Neuron (in vitro differentiated cells): ENCODE measurements at regions not wholly inside any gene's neighbourhood (a gene's known extent, or its start where the extent isn't known, plus 50 kb on each side); places are given as distances from the start of the nearest gene placed in this dataset.
"Not testable (repeated sequence)": the region's sequence is repeated elsewhere in the genome, so short reads cannot be mapped to it uniquely, and the experiment has no call there.

Experiments
- H2AFZ ChIP-seq: one replicate; pipeline ENCODE4 v1.6.1; 2013; ENCODE audit warnings: low read depth, mild to moderate bottlenecking, inconsistent platforms, low read length, moderate library complexity
- H3K27me3 ChIP-seq: one replicate; pipeline ENCODE4 v1.6.1; 2013; ENCODE audit warnings: low read length; ENCODE audit not compliant: insufficient read depth
- H3K36me3 ChIP-seq: one replicate; pipeline ENCODE4 v1.6.1; 2013; ENCODE audit warnings: low read length; ENCODE audit not compliant: insufficient read depth
- H3K4me1 ChIP-seq: one replicate; pipeline ENCODE4 v1.6.1; 2013; ENCODE audit warnings: low read length; ENCODE audit not compliant: insufficient read depth
- H3K4me3 ChIP-seq: 2 replicates; pipeline ENCODE4 v1.5.1; 2013; ENCODE audit warnings: mild to moderate bottlenecking, low read length, moderate library complexity
- H3K9me3 ChIP-seq: one replicate; pipeline ENCODE4 v1.6.1; 2013; ENCODE audit warnings: low read length

DNA sequence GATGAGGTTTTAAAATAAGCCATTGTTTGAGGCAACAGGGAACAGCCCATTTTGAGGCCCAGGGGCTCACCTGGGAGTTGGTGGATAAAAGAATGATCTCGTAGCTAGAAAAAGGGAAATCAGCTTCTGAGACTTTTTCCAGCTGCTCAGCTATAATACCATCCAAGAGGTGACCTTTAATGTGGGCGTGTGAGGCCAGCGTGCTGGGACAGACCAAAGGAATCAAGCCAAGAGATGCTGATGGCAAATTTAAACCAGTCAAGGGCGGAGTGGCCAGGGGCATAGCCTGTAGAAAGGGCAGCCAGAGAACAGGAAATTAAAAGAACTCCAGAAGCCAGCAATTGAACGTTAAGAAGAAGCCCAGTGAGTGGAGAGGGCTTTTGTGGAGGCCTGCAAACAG lies 132.6 kb downstream of the IER5 start:
- no peaks in the 10 kb centered on the region for H3K9me3 ChIP-seq
- no peak overlapping the region for H2AFZ ChIP-seq
- no peaks in the 10 kb centered on the region for H3K36me3 ChIP-seq
- peaks cover 2% of the 10 kb centered on the region for H3K4me1 ChIP-seq
- no peaks in the 10 kb centered on the region for H3K27me3 ChIP-seq
- no peak overlapping the region for H3K4me3 ChIP-seq

DNA sequence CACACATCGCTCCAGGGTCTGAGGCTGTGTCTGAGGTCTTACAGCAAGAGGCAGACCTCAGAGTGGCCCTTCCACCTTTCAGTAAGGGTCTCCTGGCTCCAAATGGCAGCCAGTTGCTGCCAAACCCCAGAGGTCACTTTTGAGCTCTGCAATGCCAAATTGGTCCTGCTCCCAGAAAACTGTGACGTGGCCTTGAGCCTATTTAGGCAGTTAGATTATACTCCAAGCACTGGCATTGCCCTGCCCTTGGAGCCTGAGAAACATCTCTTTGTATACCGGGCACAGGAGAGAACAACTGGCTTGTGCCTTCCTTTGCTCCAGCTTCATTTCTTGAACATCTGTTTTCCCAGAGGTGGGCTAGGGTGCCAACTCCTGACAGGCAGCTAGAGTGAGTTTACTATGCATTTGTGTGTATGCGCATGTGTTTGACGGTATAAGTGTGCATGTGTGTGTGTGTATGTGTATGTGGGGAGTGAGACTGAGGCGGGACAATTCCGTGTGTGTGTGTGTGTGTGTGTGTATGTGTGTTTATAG lies 134.5 kb downstream of the IER5 start:
- no peaks in the 10 kb centered on the region for H3K4me1 ChIP-seq
- H3K9me3 ChIP-seq = no peaks in the 10 kb centered on the region
- no peak overlapping the region for H2AFZ ChIP-seq
- H3K27me3 ChIP-seq = no peaks in the 10 kb centered on the region
- no peak overlapping the region for H3K4me3 ChIP-seq
- H3K36me3 ChIP-seq = no peaks in the 10 kb centered on the region

DNA sequence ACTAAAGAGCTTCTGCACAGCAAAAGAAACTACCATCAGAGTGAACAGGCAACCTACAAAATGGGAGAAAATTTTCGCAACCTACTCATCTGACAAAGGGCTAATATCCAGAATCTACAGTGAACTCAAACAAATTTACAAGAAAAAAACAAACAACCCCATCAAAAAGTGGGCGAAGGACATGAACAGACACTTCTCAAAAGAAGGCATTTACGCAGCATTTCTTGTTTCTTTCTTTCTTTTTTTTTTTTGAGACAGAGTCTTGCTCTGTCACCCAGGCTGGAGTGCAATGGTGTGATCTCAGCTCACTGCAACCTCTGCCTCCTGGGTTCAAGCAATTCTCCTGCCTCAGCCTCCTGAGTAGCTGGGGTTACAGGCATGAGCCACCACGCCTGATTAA lies 138.2 kb downstream of the IER5 start:
- not testable (repeated sequence) for H3K27me3 ChIP-seq, H3K4me3 ChIP-seq, H2AFZ ChIP-seq, H3K9me3 ChIP-seq, H3K36me3 ChIP-seq, H3K4me1 ChIP-seq

DNA sequence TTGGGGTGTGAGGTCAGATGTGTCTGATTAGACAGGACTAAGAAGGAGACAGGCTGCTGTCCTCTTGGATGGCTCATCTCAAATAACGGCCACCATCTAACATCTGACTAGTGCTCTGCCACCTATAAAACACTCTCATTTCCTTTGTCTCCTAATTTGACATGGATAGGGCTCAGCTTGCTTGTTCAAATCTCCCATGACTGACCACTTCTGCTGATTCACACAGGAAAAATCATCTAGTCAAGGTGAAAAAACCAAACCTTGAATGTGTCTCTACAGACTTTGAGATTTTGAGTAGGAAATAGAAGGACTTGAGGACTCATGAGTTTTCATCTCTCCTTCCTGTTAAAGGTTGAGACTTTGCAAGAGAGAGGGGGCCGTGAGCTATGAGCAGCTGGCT lies 150.6 kb downstream of the IER5 start:
- Histone ChIP-seq H2AFZ (no peak overlapping the region), H3K27me3 (no peaks in the 10 kb centered on the region), H3K9me3 (no peaks in the 10 kb centered on the region), H3K4me3 (no peak overlapping the region), H3K4me1 (no peaks in the 10 kb centered on the region), H3K36me3 (no peaks in the 10 kb centered on the region)

DNA sequence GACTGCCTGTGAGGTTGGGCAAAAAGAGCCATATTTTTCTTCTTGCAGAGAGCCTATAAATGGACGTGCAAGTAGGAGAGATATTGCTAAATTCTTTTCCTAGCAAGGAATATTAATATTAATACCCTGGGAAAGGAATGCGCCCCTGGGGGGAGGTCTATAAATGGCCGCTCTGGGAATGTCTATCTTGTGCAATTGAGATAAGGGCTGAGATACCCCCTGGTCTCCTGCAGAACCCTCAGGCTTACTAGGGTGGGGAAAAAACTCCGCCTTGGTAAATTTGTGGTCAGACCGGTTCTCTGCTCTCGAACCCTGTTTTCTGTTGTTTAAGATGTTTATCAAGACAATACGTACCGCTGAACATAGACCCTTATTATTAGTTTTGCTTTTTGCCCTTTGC lies 157.8 kb downstream of the IER5 start:
- H3K9me3 ChIP-seq, H2AFZ ChIP-seq: not testable (repeated sequence)

DNA sequence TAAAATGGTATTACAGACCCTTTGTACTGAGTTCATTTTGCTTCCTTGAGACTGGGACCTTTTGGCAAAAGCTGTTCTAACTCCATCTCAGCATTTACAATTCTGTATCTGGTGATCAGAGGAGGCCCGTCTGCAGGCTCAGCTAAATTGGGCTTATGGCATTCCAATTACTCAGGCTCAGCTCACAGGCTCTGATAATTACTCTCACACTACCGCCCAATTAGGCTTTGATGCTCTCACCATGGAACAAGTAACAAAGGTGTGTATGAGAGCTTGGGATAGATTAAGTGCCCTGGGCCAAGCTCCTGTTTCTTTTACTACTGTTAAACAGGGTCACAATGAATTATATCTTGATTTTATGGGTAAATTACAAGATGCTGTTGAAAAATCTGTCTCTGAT lies 159.9 kb downstream of the IER5 start:
- H3K36me3 ChIP-seq, H3K4me3 ChIP-seq, H3K4me1 ChIP-seq, H2AFZ ChIP-seq, H3K27me3 ChIP-seq, H3K9me3 ChIP-seq: not testable (repeated sequence)

More for the DNA sequence above, 157.8 kb downstream of the IER5 start:
- not testable (repeated sequence) for H3K36me3 ChIP-seq, H3K4me1 ChIP-seq, H3K4me3 ChIP-seq, H3K27me3 ChIP-seq

DNA sequence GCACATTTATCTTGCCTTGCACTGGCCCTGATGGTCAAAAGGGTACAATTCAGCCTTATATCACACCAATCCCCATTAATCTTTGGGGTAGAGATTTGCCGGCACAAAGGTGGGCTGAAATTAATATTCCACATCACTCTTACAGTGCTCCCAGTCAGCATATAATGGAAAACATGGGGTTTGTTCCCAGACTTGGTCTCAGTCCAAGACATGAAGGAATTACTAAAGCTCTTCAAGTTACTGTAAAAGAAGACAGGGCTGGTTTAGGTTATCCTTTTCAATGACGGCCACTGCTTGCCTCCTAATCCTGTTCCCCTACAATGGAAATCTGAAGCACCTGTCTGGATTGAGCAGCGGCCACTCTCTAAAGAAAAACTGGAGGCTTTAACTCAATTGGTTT lies 160.7 kb downstream of the IER5 start:
- no peak overlapping the region for H3K4me3 ChIP-seq
- no peak overlapping the region for H2AFZ ChIP-seq
- no peaks in the 10 kb centered on the region for H3K9me3 ChIP-seq
- H3K4me1 ChIP-seq = no peaks in the 10 kb centered on the region
- no peaks in the 10 kb centered on the region for H3K27me3 ChIP-seq
- no peaks in the 10 kb centered on the region for H3K36me3 ChIP-seq

DNA sequence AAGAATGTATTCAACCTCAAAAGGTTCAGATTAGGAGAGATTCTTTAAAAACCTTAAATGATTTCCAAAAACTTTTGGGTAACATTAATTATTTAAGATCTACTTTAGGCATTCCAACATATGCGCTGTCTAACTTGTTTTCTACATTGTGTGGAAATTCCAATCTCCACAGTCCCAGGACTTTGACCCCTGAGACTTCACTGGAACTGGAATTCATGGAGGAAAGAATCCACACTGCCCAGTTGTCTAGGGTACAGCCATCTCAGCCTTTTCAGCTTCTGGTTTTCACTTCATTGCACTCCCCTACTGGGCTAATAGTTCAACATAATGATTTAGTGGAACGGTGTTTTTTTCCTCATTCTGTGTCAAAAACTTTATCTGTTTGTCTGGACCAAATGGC lies 161.5 kb downstream of the IER5 start:
- H3K4me1 ChIP-seq = no peaks in the 10 kb centered on the region
- no peaks in the 10 kb centered on the region for H3K9me3 ChIP-seq
- no peaks in the 10 kb centered on the region for H3K36me3 ChIP-seq
- no peak overlapping the region for H2AFZ ChIP-seq
- H3K27me3 ChIP-seq = no peaks in the 10 kb centered on the region
- H3K4me3 ChIP-seq = no peak overlapping the region

DNA sequence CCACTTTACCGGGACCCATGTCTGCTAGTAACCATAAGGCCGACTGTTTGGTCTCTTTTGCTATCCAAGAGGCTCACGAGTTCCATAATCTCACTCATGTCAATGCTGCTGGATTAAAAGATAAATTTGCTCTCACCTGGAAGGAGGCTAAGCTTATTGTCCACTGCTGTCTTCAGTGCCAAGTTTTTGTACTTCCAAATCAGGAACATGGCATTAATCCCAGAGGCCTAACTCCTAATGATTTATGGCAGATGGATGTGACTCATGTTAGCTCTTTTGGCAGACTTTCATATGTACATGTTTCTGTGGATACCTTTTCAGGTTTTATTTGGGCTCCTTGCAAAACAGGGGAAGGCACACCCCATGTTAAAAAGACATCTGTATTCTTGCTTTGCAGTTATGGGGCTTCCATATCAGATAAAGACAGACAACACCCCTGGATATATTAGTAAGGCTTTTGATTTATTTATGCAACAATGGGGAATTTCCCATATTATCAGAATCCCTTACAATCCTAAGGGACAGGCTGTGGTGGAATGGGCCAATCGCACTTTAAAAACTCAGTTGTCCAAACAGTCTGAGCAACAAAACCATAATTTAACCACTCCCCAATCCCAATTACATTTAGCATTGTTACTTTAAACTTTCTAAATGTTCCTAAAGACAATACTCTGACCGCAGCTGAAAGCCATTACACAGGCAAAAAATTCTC lies 162.7 kb downstream of the IER5 start:
- H3K9me3 ChIP-seq = no peaks in the 10 kb centered on the region
- H3K36me3 ChIP-seq = no peaks in the 10 kb centered on the region
- no peaks in the 10 kb centered on the region for H3K4me1 ChIP-seq
- H3K4me3 ChIP-seq = no peak overlapping the region
- no peak overlapping the region for H2AFZ ChIP-seq
- no peaks in the 10 kb centered on the region for H3K27me3 ChIP-seq

DNA sequence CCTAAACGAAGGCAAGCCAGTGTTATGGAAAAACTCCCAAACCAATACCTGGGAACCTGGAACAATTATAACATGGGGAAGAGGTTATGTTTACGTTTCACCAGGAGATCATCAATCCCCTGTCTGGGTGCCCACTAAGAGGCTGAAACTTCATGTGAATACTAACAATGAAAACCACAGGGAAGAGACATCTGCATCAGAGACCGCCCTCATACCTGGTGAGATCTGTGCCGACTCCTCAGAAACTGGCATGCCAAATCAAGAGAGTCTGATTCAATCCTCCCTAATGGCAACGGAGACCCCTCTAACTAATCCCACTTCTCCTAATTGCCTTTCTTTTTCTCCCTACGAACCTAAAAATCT lies 163.2 kb downstream of the IER5 start:
- H3K27me3 ChIP-seq = no peaks in the 10 kb centered on the region
- H3K9me3 ChIP-seq = no peaks in the 10 kb centered on the region
- H2AFZ ChIP-seq = no peak overlapping the region

DNA sequence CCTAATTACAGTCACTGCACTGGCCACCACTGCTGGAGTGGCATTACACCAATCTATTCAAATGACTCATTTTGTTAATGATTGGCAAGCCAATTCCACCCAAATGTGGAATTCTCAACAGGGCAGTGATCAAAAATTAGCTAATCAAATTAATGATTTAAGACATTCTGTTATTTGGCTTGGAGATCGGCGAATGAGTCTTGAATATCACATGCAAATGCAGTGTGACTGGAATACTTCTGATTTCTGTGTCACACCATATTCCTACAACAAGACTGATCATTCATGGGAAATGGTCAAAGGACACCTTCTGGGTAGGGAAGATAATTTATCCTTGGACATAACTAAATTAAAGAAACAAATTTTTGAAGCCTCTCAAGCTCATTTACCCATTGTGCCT lies 165.1 kb downstream of the IER5 start:
- H3K36me3 ChIP-seq, H3K9me3 ChIP-seq, H3K4me1 ChIP-seq, H3K27me3 ChIP-seq, H3K4me3 ChIP-seq, H2AFZ ChIP-seq: not testable (repeated sequence)

More for the DNA sequence above, 163.2 kb downstream of the IER5 start:
- H3K36me3 ChIP-seq = no peaks in the 10 kb centered on the region
- H3K4me1 ChIP-seq = no peaks in the 10 kb centered on the region
- H3K4me3 ChIP-seq = no peak overlapping the region

DNA sequence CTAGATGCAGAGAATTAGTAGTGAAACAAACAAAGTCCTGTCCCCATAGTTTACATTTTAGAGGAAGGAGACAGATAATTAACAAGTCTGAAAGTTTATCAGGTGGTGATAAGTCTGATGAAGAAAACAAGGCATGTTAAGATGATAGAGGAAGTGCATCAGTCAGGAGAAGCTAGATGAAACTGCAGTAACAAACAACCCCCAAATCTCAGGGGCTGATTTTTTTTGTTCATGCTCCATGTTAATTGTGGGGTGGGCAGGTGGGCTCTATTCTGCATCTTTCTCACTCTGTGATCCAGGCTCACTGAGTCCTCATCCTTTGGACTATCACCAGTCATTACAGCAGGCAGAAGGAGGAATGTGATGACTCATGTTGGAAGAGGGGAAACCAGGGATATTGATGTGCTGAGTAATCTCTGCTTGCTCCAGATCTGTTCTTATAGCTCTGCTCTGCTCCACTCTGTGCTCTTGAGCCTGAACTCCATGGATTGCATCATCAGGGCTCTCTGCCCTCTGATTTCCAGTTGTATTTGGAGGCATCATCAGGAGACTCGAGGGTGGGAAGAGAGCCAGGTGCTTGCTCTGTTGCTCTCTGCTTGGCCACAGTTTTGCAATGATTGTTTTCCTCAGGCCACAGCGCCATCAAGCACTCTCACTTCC lies 166.9 kb downstream of the IER5 start:
- Histone ChIP-seq H3K4me1 (no peaks in the 10 kb centered on the region), H3K27me3 (no peaks in the 10 kb centered on the region), H3K4me3 (no peak overlapping the region), H3K9me3 (no peaks in the 10 kb centered on the region), H3K36me3 (no peaks in the 10 kb centered on the region), H2AFZ (no peak overlapping the region)

DNA sequence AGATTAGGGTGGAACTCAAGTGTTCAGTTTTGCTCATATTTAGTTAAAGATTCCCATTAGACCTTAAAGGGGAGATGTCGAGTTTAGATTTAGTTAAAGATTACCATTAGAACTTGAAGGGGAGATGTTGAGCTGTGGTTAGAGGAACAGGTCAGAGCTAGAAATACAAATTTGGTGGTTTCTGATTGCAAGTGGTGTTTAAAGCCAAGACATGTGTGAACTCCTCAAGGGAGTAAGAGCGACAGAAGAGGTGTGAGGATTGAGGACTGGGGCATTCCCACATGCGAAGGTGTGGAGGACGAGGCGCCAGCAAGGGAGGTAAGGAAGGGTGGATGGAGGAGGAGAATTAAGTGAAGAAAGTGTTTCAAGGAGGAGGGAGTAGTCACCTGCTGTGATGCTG lies 168.6 kb downstream of the IER5 start:
- Histone ChIP-seq H3K36me3 (no peaks in the 10 kb centered on the region), H3K4me3 (no peak overlapping the region), H3K4me1 (no peaks in the 10 kb centered on the region), H3K27me3 (no peaks in the 10 kb centered on the region), H2AFZ (no peak overlapping the region), H3K9me3 (no peaks in the 10 kb centered on the region)
